Sigmoid colon (tissue), 6 donors: ENCODE measurements at regions not wholly inside any gene's neighbourhood (a gene's known extent, or its start where the extent isn't known, plus 50 kb on each side); places are given as distances from the start of the nearest gene placed in this dataset.

Experiments used
- DNase-seq: peaks from one replicate; pipeline ENCODE4 v3.0.0-alpha.2; 2019
- H3K27ac ChIP-seq, 4 donors: fragments of 200-600 bp; sonication (generic); one replicate each; pipeline ENCODE4 v1.5.1; 2016 to 2019; ENCODE audit warnings: mild to moderate bottlenecking in 1 of 4
- H3K27me3 ChIP-seq, 3 donors: fragments of 200-600 bp; sonication (generic); one replicate each; pipeline ENCODE4 v1.5.1; 2019; ENCODE audit warnings: mild to moderate bottlenecking in 1 of 3
- H3K36me3 ChIP-seq, 4 donors: fragments of 200-600 bp; sonication (generic); one replicate each; pipeline ENCODE4 v1.5.1; 2016 to 2019
- H3K4me1 ChIP-seq, 4 donors: fragments of 200-600 bp; sonication (generic); one replicate each; pipeline ENCODE4 v1.5.1; 2017 to 2019
- H3K4me3 ChIP-seq, 4 donors: fragments of 200-600 bp; sonication (generic); one replicate each; pipeline ENCODE4 v1.5.1; 2017 to 2019; ENCODE audit warnings: mild to moderate bottlenecking in 2 of 4, moderate library complexity in 1 of 4
- H3K9me3 ChIP-seq, 4 donors: fragments of 200-600 bp in 3 of 4; sonication (generic) in 3 of 4; one replicate each; pipeline versions ENCODE4 v1.5.1 to v1.6.1; 2013 to 2019
- EP300 ChIP-seq, 4 donors: sonication (generic); formaldehyde crosslinking; IDR thresholded peaks; one replicate each; pipeline ENCODE4 v1.6.1; 2017; ENCODE audit warnings: antibody characterized with exemption in 4 of 4
- POLR2A ChIP-seq, 2 donors: fragments of 450-650 bp; IDR thresholded peaks; one replicate each; pipeline ENCODE4 v1.6.1; 2016; ENCODE audit warnings: antibody characterized with exemption in 2 of 2, mild to moderate bottlenecking in 2 of 2, moderate library complexity in 2 of 2
- POLR2AphosphoS5 ChIP-seq, 4 donors: sonication (generic); formaldehyde crosslinking; IDR thresholded peaks; one replicate each; pipeline ENCODE4 v1.6.1; 2017; ENCODE audit warnings: antibody characterized with exemption in 4 of 4
- WGBS, 2 donors: extraction: QIAGEN DNeasy Blood & Tissue Kit; methylation state at CpG; one replicate each; pipeline ENCODE4 v1.1.7; 2013; 5-methylcytosine and 5-hydroxymethylcytosine counted together
- intact Hi-C: fragments of 100-400 bp; cut with DNase I; formaldehyde crosslinking; loops from one replicate; pipeline ENCODE4 v1.15.1; 2023
- TF ChIP-seq, protein P1 (sequence below), 4 experiments: fragments of 450-650 bp in 3 of 4; fragments of 200-600 bp in 1 of 4; IDR thresholded peaks; one replicate each; pipeline ENCODE4 v1.5.1; 2016 to 2019; ENCODE audit warnings: antibody characterized with exemption in 4 of 4, mild to moderate bottlenecking in 3 of 4, moderate library complexity in 2 of 4
- donor health status: healthy with polysubstance abuse.
- donor health status: healthy.

DNA sequence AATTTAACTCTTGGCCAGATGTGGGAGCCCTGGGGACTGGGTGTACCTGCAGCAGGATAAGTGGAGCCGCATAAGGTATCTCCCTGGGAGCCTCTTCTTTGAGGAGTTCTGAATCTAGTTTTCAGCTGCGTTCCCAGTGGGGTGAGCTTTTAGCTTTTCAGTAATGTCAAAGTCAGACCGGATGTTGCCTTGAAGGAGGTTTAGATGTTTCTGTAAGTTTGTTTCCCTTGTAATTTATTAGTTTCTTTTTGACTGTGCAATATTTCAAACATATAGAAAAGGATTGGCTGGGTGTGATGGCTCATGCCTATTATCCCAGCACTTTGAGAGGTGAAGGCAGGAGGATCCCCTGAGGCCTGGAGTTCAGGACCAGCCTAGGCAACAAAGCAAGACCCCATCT is 98.6 kb upstream of the EEF2KMT start:
- WGBS, 2 donors, result 91% methylated on average over 3 of the region's 3 CpGs
- Histone ChIP-seq H3K27me3 (no peaks in the 10 kb centered on the region), H3K9me3 (no peaks in the 10 kb centered on the region)

GRCh38 chr16:5193861-5194260 is 96.3 kb upstream of the EEF2KMT start:
- H3K4me1 ChIP-seq, result no peaks in the 10 kb centered on the region
- no peak for TF ChIP-seq POLR2A (IDR thresholded peaks at IDR 0.05)
- no peak for TF ChIP-seq POLR2AphosphoS5 (IDR thresholded peaks at IDR 0.05)
- no peak for TF ChIP-seq EP300 (IDR thresholded peaks at IDR 0.05)
- TF ChIP-seq, protein P1, sequence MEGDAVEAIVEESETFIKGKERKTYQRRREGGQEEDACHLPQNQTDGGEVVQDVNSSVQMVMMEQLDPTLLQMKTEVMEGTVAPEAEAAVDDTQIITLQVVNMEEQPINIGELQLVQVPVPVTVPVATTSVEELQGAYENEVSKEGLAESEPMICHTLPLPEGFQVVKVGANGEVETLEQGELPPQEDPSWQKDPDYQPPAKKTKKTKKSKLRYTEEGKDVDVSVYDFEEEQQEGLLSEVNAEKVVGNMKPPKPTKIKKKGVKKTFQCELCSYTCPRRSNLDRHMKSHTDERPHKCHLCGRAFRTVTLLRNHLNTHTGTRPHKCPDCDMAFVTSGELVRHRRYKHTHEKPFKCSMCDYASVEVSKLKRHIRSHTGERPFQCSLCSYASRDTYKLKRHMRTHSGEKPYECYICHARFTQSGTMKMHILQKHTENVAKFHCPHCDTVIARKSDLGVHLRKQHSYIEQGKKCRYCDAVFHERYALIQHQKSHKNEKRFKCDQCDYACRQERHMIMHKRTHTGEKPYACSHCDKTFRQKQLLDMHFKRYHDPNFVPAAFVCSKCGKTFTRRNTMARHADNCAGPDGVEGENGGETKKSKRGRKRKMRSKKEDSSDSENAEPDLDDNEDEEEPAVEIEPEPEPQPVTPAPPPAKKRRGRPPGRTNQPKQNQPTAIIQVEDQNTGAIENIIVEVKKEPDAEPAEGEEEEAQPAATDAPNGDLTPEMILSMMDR (IDR thresholded peaks at IDR 0.05), result no peak
- 20 to 67% methylated on average over 11 of the region's 11 CpGs for WGBS, 2 donors

More for the DNA sequence above, 98.6 kb upstream of the EEF2KMT start:
- no peak for DNase-seq
- H3K4me1 ChIP-seq, result no peaks in the 10 kb centered on the region
- no peak overlapping the region for H3K27ac ChIP-seq
- no peaks in the 10 kb centered on the region for H3K36me3 ChIP-seq
- no peak for TF ChIP-seq POLR2A (IDR thresholded peaks at IDR 0.05)
- no peak for TF ChIP-seq EP300 (IDR thresholded peaks at IDR 0.05)
- TF ChIP-seq, protein P1 (IDR thresholded peaks at IDR 0.05), result no peak
- TF ChIP-seq POLR2AphosphoS5 (IDR thresholded peaks at IDR 0.05), result no peak
- intact Hi-C loops, result no loop called here
- H3K4me3 ChIP-seq, result no peak overlapping the region

GRCh38 chr16:5188989-5189352 is 91.4 kb upstream of the EEF2KMT start:
- intact Hi-C loops, result no loop called here

More at GRCh38 chr16:5193861-5194260, 96.3 kb upstream of the EEF2KMT start:
- Histone ChIP-seq H3K27me3 (no peaks in the 10 kb centered on the region), H3K9me3 (no peaks in the 10 kb centered on the region), H3K36me3 (no peaks in the 10 kb centered on the region), H3K4me3 (no peak overlapping the region), H3K27ac (no peak overlapping the region)
- DNase-seq, result no peak
- intact Hi-C loops, result no loop called here

GRCh38 chr16:5188318-5188988 is 90.9 kb upstream of the EEF2KMT start:
- TF ChIP-seq, protein P1 (IDR thresholded peaks at IDR 0.05), result no peak
- TF ChIP-seq POLR2AphosphoS5 (IDR thresholded peaks at IDR 0.05) (no peak), EP300 (IDR thresholded peaks at IDR 0.05) (no peak), POLR2A (IDR thresholded peaks at IDR 0.05) (no peak)
- H3K4me3 ChIP-seq, result no peak overlapping the region
- intact Hi-C loops, result no loop called here
- no peaks in the 10 kb centered on the region for H3K27me3 ChIP-seq
- WGBS, 2 donors, result 35 to 53% methylated on average over 10 of the region's 10 CpGs
- no peaks in the 10 kb centered on the region for H3K9me3 ChIP-seq
- no peak for DNase-seq
- no peaks in the 10 kb centered on the region for H3K4me1 ChIP-seq
- H3K27ac ChIP-seq, result no peak overlapping the region
- no peaks in the 10 kb centered on the region for H3K36me3 ChIP-seq

More at GRCh38 chr16:5188989-5189352, 91.4 kb upstream of the EEF2KMT start:
- TF ChIP-seq EP300 (IDR thresholded peaks at IDR 0.05) (no peak), POLR2AphosphoS5 (IDR thresholded peaks at IDR 0.05) (no peak), POLR2A (IDR thresholded peaks at IDR 0.05) (no peak)
- TF ChIP-seq, protein P1 (IDR thresholded peaks at IDR 0.05), result no peak
- H3K27ac ChIP-seq, result no peak overlapping the region
- no peak overlapping the region for H3K4me3 ChIP-seq
- no peaks in the 10 kb centered on the region for H3K4me1 ChIP-seq
- 91% methylated on average over 1 of the region's 1 CpG for WGBS, 2 donors
- H3K27me3 ChIP-seq, result no peaks in the 10 kb centered on the region
- H3K36me3 ChIP-seq, result no peaks in the 10 kb centered on the region
- no peak for DNase-seq
- H3K9me3 ChIP-seq, result no peaks in the 10 kb centered on the region
